Stomach (tissue), 4 donors: ENCODE measurements at regions not wholly inside any gene's neighbourhood (a gene's known extent, or its start where the extent isn't known, plus 50 kb on each side); places are given as distances from the start of the nearest gene placed in this dataset.

Experiments used
- CTCF ChIP-seq, 7 experiments: fragments of 450-650 bp in 4 of 7; fragments of 200-600 bp in 3 of 7; sonication (generic) in 3 of 7; IDR thresholded peaks; one replicate each; pipeline ENCODE4 v1.5.1; 2016 to 2019; ENCODE audit warnings: antibody characterized with exemption in 7 of 7, control low read depth in 2 of 7, mild to moderate bottlenecking in 1 of 7
- EP300 ChIP-seq: sonication (generic); formaldehyde crosslinking; IDR thresholded peaks from one replicate; pipeline ENCODE4 v1.6.1; 2017; ENCODE audit warnings: antibody characterized with exemption
- POLR2A ChIP-seq, 4 donors: fragments of 450-650 bp; IDR thresholded peaks; one replicate each; pipeline ENCODE4 v1.6.1; 2016; ENCODE audit warnings: antibody characterized with exemption in 4 of 4, control low read depth in 2 of 4, mild to moderate bottlenecking in 1 of 4, moderate library complexity in 1 of 4

DNA sequence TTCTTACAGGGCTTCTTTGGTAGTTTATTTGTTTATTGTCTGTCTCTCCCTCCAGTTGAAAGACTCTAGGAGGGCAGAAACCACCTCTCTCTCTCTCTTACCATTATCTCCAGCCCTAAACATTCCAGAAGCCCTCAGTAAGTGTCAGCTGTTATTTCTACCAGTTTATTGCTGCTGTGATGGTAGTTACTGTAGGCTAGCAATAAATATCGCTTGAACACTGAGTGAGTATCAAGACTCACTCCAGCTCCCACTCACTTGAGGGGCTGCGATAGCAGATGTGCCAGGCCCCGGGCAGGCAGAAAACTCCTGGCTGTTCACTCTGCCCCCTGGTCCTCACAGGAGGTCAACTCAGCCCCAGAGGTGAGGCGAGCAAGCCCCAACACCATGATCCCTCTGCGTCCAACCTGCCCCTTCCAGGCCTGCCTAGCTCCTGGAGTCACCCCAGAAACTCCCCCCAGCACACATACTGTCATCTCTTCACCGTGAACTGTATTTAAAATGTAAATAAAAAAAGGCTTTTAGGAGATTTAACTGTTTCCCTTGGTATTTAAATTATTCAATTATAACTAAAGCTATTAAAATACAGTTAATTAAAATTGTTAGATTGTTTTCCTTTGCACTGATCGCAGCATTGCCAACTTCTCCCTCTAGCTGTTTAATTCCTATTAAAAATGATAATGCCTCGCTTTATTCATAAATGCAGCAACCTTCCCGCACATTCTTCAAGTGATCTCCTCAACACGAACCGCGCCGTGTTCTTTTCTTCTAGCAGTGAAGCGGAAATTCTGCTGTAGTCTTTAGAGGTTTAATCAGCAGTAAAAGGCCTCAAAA, 321.1 kb upstream of the ZMIZ1 start:
- TF ChIP-seq CTCF (IDR thresholded peaks at IDR 0.05) (no peak), EP300 (no peak), POLR2A (IDR thresholded peaks at IDR 0.05) (no peak)
